Keratinocyte (primary cell): ENCODE measurements at regions not wholly inside any gene's neighbourhood (a gene's known extent, or its start where the extent isn't known, plus 50 kb on each side); places are given as distances from the start of the nearest gene placed in this dataset.

Source experiments
- DNase-seq: peaks from one replicate; pipeline ENCODE4 v3.0.0-alpha.2; 2011; ENCODE audit warnings: low read depth, missing footprints, low spot score
- FAIRE-seq: peaks from 2 replicates; lab custom pipeline; 2011; peaks lifted over from hg19 to GRCh38; lab: Jason Lieb, UNC
- H2AFZ ChIP-seq: 2 replicates; pipeline ENCODE4 v1.6.0; 2012; ENCODE audit warnings: low read length, control low read depth, inconsistent platforms; ENCODE audit not compliant: control insufficient read depth
- H3K27ac ChIP-seq: 2 replicates; pipeline ENCODE4 v1.5.1; 2011; ENCODE audit warnings: low read length; ENCODE audit not compliant: control insufficient read depth, insufficient read depth
- H3K27me3 ChIP-seq: 3 replicates; pipeline ENCODE4 v1.6.0; 2011; ENCODE audit warnings: low read length; ENCODE audit not compliant: control insufficient read depth, insufficient read depth; ENCODE audit errors: extremely low read depth
- H3K36me3 ChIP-seq, 2 experiments: 2 replicates in 1 of 2; 3 replicates in 1 of 2; pipeline ENCODE4 v1.5.1; 2011; ENCODE audit warnings: low read length in 2 of 2, mild to moderate bottlenecking in 1 of 2; ENCODE audit not compliant: control insufficient read depth in 2 of 2, insufficient read depth in 2 of 2; ENCODE audit errors: extremely low read depth in 1 of 2
- H3K4me1 ChIP-seq: 3 replicates; pipeline ENCODE4 v1.5.1; 2011; ENCODE audit warnings: low read length; ENCODE audit not compliant: control insufficient read depth, insufficient read depth; ENCODE audit errors: extremely low read depth
- H3K4me2 ChIP-seq: 3 replicates; pipeline ENCODE4 v1.6.0; 2011; ENCODE audit warnings: low read depth, low read length; ENCODE audit not compliant: control insufficient read depth, insufficient read depth; ENCODE audit errors: extremely low read depth
- H3K4me3 ChIP-seq, 3 experiments: fragments of 200-600 bp in 1 of 3; sonication (generic) in 1 of 3; 2 replicates in 2 of 3; 3 replicates in 1 of 3; pipeline ENCODE4 v1.5.1; 2011 to 2016; ENCODE audit warnings: low read length in 3 of 3, mild to moderate bottlenecking in 3 of 3, control low read depth in 2 of 3, inconsistent platforms in 1 of 3, low read depth in 1 of 3, mixed read lengths in 1 of 3, mixed run types in 1 of 3, moderate library complexity in 1 of 3; ENCODE audit not compliant: control insufficient read depth in 2 of 3, insufficient read depth in 2 of 3; ENCODE audit errors: extremely low read depth in 1 of 3
- H3K79me2 ChIP-seq: 2 replicates; pipeline ENCODE4 v1.6.0; 2012; ENCODE audit warnings: low read length; ENCODE audit not compliant: control insufficient read depth, insufficient read depth
- H3K9ac ChIP-seq: 3 replicates; pipeline ENCODE4 v1.6.0; 2011; ENCODE audit warnings: low read length; ENCODE audit not compliant: control insufficient read depth, insufficient read depth; ENCODE audit errors: extremely low read depth
- H3K9me1 ChIP-seq: 3 replicates; pipeline ENCODE4 v1.6.0; 2011; ENCODE audit warnings: low read length; ENCODE audit not compliant: control insufficient read depth, insufficient read depth; ENCODE audit errors: extremely low read depth
- H3K9me3 ChIP-seq: 2 replicates; pipeline ENCODE4 v1.5.1; 2012; ENCODE audit warnings: low read depth, low read length; ENCODE audit not compliant: control insufficient read depth
- H4K20me1 ChIP-seq: 3 replicates; pipeline ENCODE4 v1.6.0; 2011; ENCODE audit warnings: low read length; ENCODE audit not compliant: control insufficient read depth, insufficient read depth; ENCODE audit errors: extremely low read depth
- CTCF ChIP-seq, 3 experiments: IDR thresholded peaks in 1 of 3; conservative IDR thresholded peaks in 1 of 3; optimal IDR thresholded peaks in 1 of 3; 2 replicates in 2 of 3; 3 replicates in 1 of 3; pipeline versions ENCODE3 to v1.5.1; 2011; ENCODE audit warnings: low read length in 3 of 3, mild to moderate bottlenecking in 3 of 3, moderate library complexity in 2 of 3, control low read depth in 1 of 3, inconsistent platforms in 1 of 3; ENCODE audit not compliant: insufficient read depth in 2 of 3; ENCODE audit errors: extremely low read depth in 1 of 3
- EZH2 ChIP-seq: IDR thresholded peaks from one replicate; pipeline ENCODE4 v1.6.1; 2012; ENCODE audit warnings: inconsistent platforms, mild to moderate bottlenecking, low read length, moderate library complexity
- dilution Hi-C: fragments of 300-500 bp; cut with MboI; formaldehyde crosslinking; loops from one replicate; pipeline ENCODE4 v1.7.0; 2020; ENCODE audit warnings: low sequenced_read_pairs; ENCODE audit not compliant: extremely low pct_ligation_motif_present

GRCh38 chr9:83132768-83133167, 69.8 kb upstream of the RASEF start:
- no peak overlapping the region for H3K4me2 ChIP-seq
- H3K4me3 ChIP-seq = no peak overlapping the region
- DNase-seq (no peak), FAIRE-seq (no peak)
- H3K79me2 ChIP-seq = no peaks in the 10 kb centered on the region
- no peaks in the 10 kb centered on the region for H3K36me3 ChIP-seq
- no peaks in the 10 kb centered on the region for H3K9me3 ChIP-seq
- H4K20me1 ChIP-seq = no peaks in the 10 kb centered on the region
- dilution Hi-C loops = no loop called here
- no peaks in the 10 kb centered on the region for H3K9me1 ChIP-seq
- no peaks in the 10 kb centered on the region for H3K27me3 ChIP-seq
- no peaks in the 10 kb centered on the region for H3K4me1 ChIP-seq
- TF ChIP-seq CTCF (optimal IDR thresholded peaks at IDR 0.05 in 1 of 3, IDR thresholded peaks at IDR 0.05 in 1 of 3, conservative IDR thresholded peaks at IDR 0.05 in 1 of 3; ENCODE audit: extremely low read depth in 1 of 3, insufficient read depth in 2 of 3, low read length in 3 of 3) (no peak), EZH2 (no peak)
- H2AFZ ChIP-seq = no peak overlapping the region
- no peak overlapping the region for H3K27ac ChIP-seq
- no peak overlapping the region for H3K9ac ChIP-seq

GRCh38 chr9:83130541-83130940, 67.6 kb upstream of the RASEF start:
- no peak overlapping the region for H3K4me3 ChIP-seq
- no peaks in the 10 kb centered on the region for H3K4me1 ChIP-seq
- H2AFZ ChIP-seq = no peak overlapping the region
- no peaks in the 10 kb centered on the region for H3K27me3 ChIP-seq
- H3K79me2 ChIP-seq = no peaks in the 10 kb centered on the region
- H3K4me2 ChIP-seq = no peak overlapping the region
- no peak for TF ChIP-seq CTCF (optimal IDR thresholded peaks at IDR 0.05 in 1 of 3, IDR thresholded peaks at IDR 0.05 in 1 of 3, conservative IDR thresholded peaks at IDR 0.05 in 1 of 3; ENCODE audit: extremely low read depth in 1 of 3, insufficient read depth in 2 of 3, low read length in 3 of 3)
- TF ChIP-seq EZH2 = no peak
- H3K9ac ChIP-seq = no peak overlapping the region
- H3K36me3 ChIP-seq = no peaks in the 10 kb centered on the region
- H3K9me3 ChIP-seq = no peaks in the 10 kb centered on the region
- H3K9me1 ChIP-seq = no peaks in the 10 kb centered on the region
- DNase-seq = no peak
- H3K27ac ChIP-seq = no peak overlapping the region
- FAIRE-seq = peak; percentile 36
- dilution Hi-C loops = no loop called here
- no peaks in the 10 kb centered on the region for H4K20me1 ChIP-seq
